Activated CD4-positive, alpha-beta T cell treated with anti-CD3 and anti-CD28 coated beads, Interleukin-2, Interleukin-6, amounts not matched to agents 100 ng/mL and 50 ng/mL, durations not matched to agents 16 hours and 8 hours (primary cell): ENCODE measurements at regions not wholly inside any gene's neighbourhood (a gene's known extent, or its start where the extent isn't known, plus 50 kb on each side); places are given as distances from the start of the nearest gene placed in this dataset.

Experiments used
- DNase-seq: peaks from one replicate; pipeline ENCODE4 v3.0.0-alpha.2; 2020

DNA sequence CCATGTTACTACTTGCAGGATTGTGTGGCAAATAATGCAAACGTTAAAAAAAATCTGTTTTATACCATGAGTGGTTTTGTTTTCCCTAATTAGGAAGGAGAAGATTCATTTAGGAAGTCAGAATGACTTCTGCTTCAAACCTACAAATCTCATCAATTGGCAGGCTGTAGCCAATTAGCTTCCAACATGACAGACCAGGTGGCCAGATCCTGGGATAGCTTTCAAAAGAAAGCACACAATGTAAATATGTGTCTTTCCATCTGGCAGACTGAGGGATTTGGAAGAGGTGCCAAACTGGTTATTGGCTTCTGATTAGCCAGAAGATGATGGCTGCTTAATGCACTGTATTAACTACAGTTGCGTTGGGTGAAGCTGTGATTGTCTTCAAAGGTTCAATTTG is 432.8 kb downstream of the ANKRD50 start:
- DNase-seq: no peak

DNA sequence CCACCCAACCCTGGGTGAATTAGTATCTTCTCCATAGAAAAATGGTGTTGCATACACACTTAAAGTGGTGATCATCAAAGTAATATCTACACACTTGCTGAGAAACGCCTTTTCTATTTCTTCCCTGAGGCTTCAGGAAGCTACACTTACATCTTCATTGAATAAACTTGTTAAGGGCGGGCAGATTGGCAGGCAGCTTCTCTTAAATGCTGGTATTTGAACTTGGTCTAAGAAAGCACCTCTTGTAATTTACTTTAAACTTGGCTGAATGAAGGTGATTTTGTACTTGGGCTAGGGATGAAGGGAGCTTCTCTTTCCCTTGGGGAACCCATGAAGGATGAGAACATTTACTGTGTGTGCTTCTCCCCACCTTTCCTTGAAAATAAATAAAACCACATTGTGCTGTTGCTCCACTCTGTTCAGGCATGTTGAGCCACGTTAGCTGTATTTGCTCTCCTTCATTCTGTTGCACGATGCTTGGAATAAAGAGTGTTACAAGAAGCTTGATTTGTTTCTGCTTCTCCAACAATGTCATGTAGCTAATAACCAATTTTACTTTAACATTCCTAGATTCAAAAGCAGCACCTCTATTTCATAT is 430.1 kb downstream of the ANKRD50 start:
- no peak for DNase-seq

GRCh38 chr4:124288706-124289486 is 423.6 kb downstream of the ANKRD50 start:
- no peak for DNase-seq

DNA sequence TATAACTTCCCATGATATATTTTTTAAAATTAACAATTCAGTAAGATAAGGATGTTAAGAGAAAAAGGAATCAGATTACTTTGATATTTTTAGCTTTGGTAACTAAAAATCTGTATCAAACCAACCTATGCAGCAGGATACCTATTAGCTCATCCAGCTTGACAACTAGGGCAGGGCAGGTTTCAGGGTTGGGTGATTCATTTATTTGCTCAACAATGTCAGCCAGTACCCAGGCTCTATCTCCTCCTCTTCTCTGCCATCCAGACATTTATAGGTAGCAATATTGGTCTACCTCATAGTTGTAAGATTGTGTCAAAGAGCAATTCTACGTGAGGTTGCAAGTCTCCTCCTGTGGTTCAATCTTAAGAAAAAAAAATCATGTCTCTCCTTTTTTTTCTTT is 421.9 kb downstream of the ANKRD50 start:
- DNase-seq: no peak

DNA sequence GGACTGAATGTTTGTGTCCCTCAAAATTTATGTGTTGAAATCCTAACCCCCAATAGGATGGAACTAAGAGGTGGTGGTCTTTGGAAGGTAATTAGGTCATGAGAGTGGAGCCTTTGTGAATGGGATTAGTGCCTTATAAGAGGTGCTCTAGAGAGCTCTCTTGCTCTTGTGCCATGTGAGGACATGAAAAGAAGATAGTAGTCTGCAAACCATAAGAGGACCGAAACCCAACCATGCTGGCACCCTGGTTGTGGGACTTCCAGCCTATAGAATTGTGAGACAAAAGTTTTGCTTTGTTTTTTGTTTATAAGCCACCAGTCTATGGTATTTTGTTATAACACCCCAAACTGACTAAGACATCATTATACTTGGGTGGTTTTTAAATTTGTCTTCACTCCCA is 417.1 kb downstream of the ANKRD50 start:
- no peak for DNase-seq

DNA sequence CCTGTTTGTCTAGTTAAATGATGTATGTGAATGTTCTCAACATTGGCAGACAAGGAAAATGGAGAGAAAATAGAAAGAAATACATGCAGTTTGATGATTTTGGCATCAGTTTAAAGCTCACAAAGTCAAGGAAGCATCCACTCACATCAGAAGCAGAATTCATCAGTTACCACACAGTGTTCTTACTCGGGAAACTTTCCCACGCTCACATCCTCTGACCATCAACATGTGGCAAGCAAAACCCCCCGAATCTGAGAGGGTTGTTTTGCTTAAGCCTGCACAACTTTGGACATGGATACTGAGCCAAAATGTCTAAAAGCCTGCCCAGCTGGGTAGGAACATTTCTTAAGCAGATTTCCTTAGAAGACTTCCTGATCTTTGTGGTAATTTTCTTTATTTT is 407.6 kb downstream of the ANKRD50 start:
- no peak for DNase-seq

DNA sequence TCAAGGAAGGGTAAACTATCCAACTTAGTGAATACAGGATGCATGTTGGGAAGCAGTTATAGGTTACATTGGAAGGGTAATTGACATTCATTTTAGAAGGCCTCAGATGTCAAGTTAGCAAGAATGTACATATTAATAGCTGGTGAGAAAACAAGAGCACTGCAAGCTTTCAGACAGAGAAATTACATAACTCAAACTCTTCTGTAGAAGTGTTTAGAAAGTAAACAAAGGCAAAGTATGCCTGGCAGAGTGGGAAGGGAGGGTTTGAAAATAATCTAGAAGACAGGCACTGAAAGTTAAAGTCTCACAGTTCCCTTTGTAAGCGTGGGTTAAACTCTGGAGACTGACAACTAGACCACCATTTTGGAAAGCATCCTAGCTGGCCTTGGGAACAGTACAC is 406.2 kb downstream of the ANKRD50 start:
- no peak for DNase-seq

- no peak for DNase-seq
Measured at GRCh38 chr4:124307143-124307542, 405.4 kb downstream of the ANKRD50 start.

DNA sequence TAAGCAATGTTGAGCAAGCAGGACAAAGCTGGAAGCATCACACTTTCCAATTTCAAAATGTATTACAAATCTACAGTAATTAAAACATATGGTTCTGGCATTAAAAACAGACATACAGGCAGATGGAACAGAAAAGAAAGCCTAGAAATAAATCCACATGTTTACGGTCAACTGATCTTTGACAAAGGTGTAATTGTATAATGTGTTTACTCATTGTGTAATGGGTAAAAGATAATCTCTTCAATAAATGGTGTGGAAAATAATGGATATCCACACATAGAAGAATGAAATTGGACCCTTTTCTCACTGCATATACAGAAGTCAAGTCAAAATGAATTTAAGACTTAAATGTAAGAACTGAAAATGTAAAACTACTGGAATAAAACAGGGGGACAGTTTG is 394.2 kb downstream of the ANKRD50 start:
- DNase-seq: no peak

DNA sequence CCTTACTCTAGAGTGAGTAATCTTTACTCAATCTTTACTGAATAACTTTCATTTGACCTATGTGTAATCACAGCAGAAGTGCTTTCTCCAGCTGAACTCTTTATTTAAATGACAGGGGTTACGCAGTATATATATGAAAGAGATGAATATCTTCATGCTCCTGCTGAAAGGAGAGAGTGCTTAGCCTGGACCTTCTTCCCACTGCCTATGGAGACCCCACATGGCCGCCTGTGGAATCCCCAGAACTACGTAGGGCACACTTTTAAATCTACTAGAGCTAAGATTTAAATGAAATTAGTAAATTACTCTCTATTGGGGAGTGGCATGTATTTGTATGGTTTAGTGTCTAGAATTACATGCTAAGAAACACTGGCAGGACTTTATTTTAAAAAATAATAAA is 391.2 kb downstream of the ANKRD50 start:
- DNase-seq: no peak

GRCh38 chr4:124322234-124323065 is 390.1 kb downstream of the ANKRD50 start:
- DNase-seq: peak; percentile 36

GRCh38 chr4:124325690-124326089 is 386.8 kb downstream of the ANKRD50 start:
- DNase-seq: no peak

- no peak for DNase-seq
Measured at GRCh38 chr4:124329134-124329533, 383.4 kb downstream of the ANKRD50 start.

DNA sequence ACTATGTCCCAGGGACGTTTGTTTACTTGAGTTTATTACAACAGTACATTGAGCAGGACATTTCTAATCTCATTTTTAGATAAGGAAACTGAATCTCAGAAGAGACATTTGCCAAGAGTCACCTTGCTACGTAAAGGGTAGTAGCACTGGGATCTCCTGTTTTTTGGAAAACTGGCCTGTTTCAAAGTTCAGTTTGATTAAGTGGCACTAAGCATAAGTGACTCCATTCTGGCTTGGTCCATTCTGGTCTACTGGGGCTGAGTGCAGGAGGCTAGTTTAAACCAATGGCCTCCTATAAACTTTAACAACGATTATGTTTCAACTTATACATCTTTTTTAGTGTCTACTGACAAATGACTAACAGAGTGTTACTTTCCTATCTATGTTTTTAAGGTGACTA is 382.5 kb downstream of the ANKRD50 start:
- no peak for DNase-seq

- no peak for DNase-seq
Measured at GRCh38 chr4:124331781-124332180, 380.8 kb downstream of the ANKRD50 start.

DNA sequence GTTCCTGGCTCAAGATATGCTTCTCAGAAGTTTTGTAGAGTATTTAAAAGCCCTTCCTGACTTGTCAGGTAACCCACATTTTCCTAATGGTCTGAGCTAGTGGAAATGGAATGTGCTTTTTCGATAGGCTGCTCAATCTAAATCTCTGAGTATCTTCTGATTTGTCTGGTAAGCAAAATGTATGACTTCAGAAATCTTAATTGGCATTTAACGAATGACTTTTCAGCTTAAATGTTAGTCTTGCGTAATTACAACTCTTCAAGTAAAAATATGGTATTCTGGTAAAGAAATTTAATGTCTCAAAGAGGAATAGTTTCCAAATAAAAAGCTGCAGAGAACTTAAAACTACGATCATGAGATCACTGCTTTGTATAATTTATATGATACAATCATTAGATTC is 379.1 kb downstream of the ANKRD50 start:
- DNase-seq: no peak

DNA sequence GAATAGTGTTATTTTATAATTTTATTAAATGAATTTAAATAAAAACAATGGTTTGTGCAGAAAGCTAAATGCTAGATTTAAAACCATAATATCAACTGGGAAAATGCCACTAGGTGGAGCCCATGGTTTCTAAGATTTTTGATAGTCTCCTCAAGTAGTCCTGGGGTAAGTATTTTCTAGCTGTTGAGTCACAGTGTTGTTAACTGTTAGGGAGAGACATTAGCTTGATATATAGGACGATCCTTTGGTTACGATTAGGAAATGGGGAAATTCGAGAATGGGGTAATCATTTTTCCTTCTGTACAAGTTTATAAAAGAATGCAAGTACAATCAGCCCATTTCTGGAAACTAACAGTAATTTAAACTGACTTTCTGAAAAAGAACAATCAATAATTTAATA is 378.4 kb downstream of the ANKRD50 start:
- DNase-seq: peak; percentile 20

- DNase-seq: no peak
Measured at GRCh38 chr4:124337874-124338273, 374.7 kb downstream of the ANKRD50 start.

DNA sequence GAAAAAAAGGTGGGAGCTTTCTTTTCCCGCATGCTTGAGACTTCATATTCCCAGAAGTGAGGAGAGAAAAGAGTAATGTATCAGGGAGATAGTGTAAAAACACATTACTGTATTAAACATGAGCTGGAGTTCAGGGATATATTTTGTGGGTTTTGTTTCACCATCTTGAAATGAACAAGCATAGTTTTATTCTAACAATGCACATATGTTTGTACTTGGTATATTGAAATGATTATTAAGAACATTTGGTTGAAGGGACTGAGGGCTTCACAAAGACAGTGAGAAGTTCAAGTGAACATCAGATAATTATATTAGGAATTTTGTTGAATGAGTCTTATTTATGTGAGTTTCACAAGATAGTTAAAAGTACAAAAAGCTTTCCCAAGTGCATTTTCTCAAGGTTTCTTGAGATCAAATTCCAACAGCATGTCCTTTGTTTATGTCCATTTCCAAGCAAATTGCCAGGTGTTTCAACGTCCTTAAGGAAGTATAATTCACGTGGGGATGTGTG is 368.8 kb downstream of the ANKRD50 start:
- no peak for DNase-seq

DNA sequence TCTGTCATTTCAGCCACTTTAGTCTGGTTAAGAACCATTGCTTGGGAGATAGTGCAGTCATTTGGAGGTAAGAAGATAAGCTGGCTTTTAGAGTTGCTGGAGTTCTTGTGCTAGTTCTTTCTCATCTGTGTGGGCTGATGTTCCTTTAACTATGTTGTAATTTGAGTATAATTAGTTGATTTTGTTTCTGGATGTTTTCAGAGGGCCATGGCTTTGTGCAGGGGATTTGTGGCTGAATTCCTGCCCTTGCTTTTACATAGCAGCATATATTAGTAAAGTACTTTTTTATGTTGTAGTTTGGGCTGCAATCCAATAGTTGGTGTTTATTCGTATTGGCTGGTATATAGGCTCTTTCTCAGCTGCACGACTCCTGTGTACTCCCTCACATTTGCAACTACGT is 339.6 kb downstream of the ANKRD50 start:
- no peak for DNase-seq

GRCh38 chr4:124386163-124386562 is 326.4 kb downstream of the ANKRD50 start:
- no peak for DNase-seq

DNA sequence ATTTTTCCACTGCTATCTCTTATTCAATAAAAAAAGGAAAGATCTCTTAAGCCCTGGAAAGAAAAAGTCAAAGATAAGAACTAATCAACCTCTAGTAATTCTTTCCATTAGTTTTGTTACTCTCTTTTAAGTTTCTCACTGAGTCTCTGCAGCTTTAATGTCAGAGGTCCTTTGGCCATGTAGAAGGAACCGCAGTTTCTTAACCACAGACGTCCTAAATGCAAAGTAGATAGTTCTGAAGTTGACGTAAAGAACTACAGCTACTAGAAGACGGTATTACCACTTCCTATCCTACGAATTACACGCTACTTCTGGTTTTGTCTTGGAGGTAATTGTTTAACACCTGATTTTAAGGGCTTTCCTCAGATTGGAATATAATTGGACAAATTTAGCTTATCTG is 325.9 kb downstream of the ANKRD50 start:
- DNase-seq: no peak

- no peak for DNase-seq
Measured at GRCh38 chr4:124389591-124389990, 322.9 kb downstream of the ANKRD50 start.

DNA sequence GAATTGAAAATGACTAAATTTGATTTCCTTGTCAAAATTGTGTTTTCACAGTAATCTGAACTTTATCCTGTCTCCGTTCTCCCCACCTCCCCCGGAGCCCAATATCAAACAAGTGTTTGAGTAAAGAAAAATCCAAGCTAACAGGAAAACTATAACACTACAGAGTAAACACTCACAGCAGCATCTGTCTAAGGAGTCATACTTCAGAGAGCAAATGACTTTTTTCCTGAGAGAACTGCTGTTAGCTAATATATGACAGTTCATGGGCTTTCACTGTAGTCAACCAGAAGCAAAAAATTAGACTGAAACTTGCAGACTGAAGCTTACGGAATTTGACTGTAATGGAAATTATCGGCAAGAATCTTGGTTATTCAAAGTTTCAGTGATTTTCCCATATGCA is 321.7 kb downstream of the ANKRD50 start:
- DNase-seq: no peak
